Left lung (tissue), 4 donors: ENCODE measurements at regions not wholly inside any gene's neighbourhood (a gene's known extent, or its start where the extent isn't known, plus 50 kb on each side); places are given as distances from the start of the nearest gene placed in this dataset.

ENCODE experiments used
- ATAC-seq: fragments of 200-7000 bp; cut with Tn5 transposase; one replicate; pipeline ENCODE4 v1.9.1; 2020; ENCODE audit warnings: moderate library complexity
- DNase-seq, 4 donors: peaks; one replicate each; pipeline ENCODE4 v3.0.0-alpha.2; 2013 to 2020
- H3K27ac ChIP-seq, 2 donors: fragments of 200-600 bp; sonication (generic) in 1 of 2; one replicate each; pipeline versions ENCODE4 v1.5.0 to v1.8.0; 2020 to 2021
- H3K27me3 ChIP-seq, 2 donors: fragments of 200-600 bp; sonication (generic) in 1 of 2; one replicate each; pipeline versions ENCODE4 v1.5.0 to v1.8.0; 2020 to 2021
- H3K36me3 ChIP-seq, 2 donors: fragments of 200-600 bp; sonication (generic) in 1 of 2; one replicate each; pipeline versions ENCODE4 v1.5.0 to v1.8.0; 2020 to 2021
- H3K4me1 ChIP-seq, 2 donors: fragments of 200-600 bp; one replicate each; pipeline ENCODE4 v1.8.0; 2021
- H3K4me3 ChIP-seq, 2 donors: fragments of 200-600 bp; sonication (generic) in 1 of 2; one replicate each; pipeline versions ENCODE4 v1.5.0 to v1.8.0; 2020 to 2021; ENCODE audit warnings: mild to moderate bottlenecking in 1 of 2
- H3K9me3 ChIP-seq, 2 donors: fragments of 200-600 bp; sonication (generic) in 1 of 2; one replicate each; pipeline versions ENCODE4 v1.5.0 to v1.8.0; 2020 to 2021
- CTCF ChIP-seq, 2 donors: fragments of 200-600 bp; sonication (generic) in 1 of 2; IDR thresholded peaks; one replicate each; pipeline versions ENCODE4 v1.5.0 to v1.8.0; 2021; ENCODE audit warnings: antibody characterized with exemption in 2 of 2
- intact Hi-C, 2 donors: fragments of 100-400 bp; cut with DNase I; formaldehyde crosslinking; loops; one replicate each; pipeline versions ENCODE4 v1.11.2 to v1.14.2; 2022
- donor health status: DM: no; HTN: yes; CAD: no.
- donor health status: DM: no; HTN: no; CAD: no.

- H3K4me1 ChIP-seq = no peaks in the 10 kb centered on the region
- H3K27me3 ChIP-seq = no peaks in the 10 kb centered on the region
- ATAC-seq (no peak), DNase-seq (no peak)
- no peak for TF ChIP-seq CTCF (IDR thresholded peaks at IDR 0.05)
- no peaks in the 10 kb centered on the region for H3K9me3 ChIP-seq
- intact Hi-C loops = no loop called here
- H3K27ac ChIP-seq = no peak overlapping the region
- H3K4me3 ChIP-seq = no peak overlapping the region
- H3K36me3 ChIP-seq = no peaks in the 10 kb centered on the region
These were observed 245.7 kb downstream of the MREG start for GRCh38 chr2:215767625-215768024.

- DNase-seq (no peak), ATAC-seq (no peak)
- H3K4me1 ChIP-seq = no peaks in the 10 kb centered on the region
- no peaks in the 10 kb centered on the region for H3K9me3 ChIP-seq
- H3K36me3 ChIP-seq = no peaks in the 10 kb centered on the region
- no peak overlapping the region for H3K27ac ChIP-seq
- no peak for TF ChIP-seq CTCF (IDR thresholded peaks at IDR 0.05)
- H3K4me3 ChIP-seq = no peak overlapping the region
- intact Hi-C loops = no loop called here
- no peaks in the 10 kb centered on the region for H3K27me3 ChIP-seq
These were observed 247.5 kb downstream of the MREG start for GRCh38 chr2:215765729-215766360.

GRCh38 chr2:215764441-215765048 is 248.8 kb downstream of the MREG start:
- Histone ChIP-seq H3K9me3 (no peaks in the 10 kb centered on the region), H3K4me1 (no peaks in the 10 kb centered on the region), H3K27me3 (no peaks in the 10 kb centered on the region), H3K27ac (no peak overlapping the region), H3K4me3 (no peak overlapping the region), H3K36me3 (no peaks in the 10 kb centered on the region)
- TF ChIP-seq CTCF (IDR thresholded peaks at IDR 0.05) = no peak
- no peak for DNase-seq
- intact Hi-C loops = no loop called here
- ATAC-seq = peak; percentile 81

- Histone ChIP-seq H3K4me3 (no peak overlapping the region), H3K27me3 (no peaks in the 10 kb centered on the region), H3K4me1 (no peaks in the 10 kb centered on the region), H3K36me3 (no peaks in the 10 kb centered on the region), H3K27ac (no peak overlapping the region), H3K9me3 (no peaks in the 10 kb centered on the region)
- intact Hi-C loops = no loop called here
- peak; percentile 40 for ATAC-seq
- DNase-seq = no peak
- no peak for TF ChIP-seq CTCF (IDR thresholded peaks at IDR 0.05)
These were observed 252.8 kb downstream of the MREG start for GRCh38 chr2:215760557-215760956.

- Histone ChIP-seq H3K27ac (no peak overlapping the region), H3K4me1 (no peaks in the 10 kb centered on the region), H3K4me3 (no peak overlapping the region), H3K9me3 (no peaks in the 10 kb centered on the region), H3K36me3 (no peaks in the 10 kb centered on the region), H3K27me3 (no peaks in the 10 kb centered on the region)
- no peak for TF ChIP-seq CTCF (IDR thresholded peaks at IDR 0.05)
- DNase-seq (no peak), ATAC-seq (no peak)
- intact Hi-C loops = no loop called here
These were observed 253.3 kb downstream of the MREG start for GRCh38 chr2:215760091-215760490.
